GM19351 (cell line): ENCODE measurements at regions not wholly inside any gene's neighbourhood (a gene's known extent, or its start where the extent isn't known, plus 50 kb on each side); places are given as distances from the start of the nearest gene placed in this dataset.
A peak's percentile ranks its signal among the peaks of the same experiment; 100 is the strongest.

ENCODE experiments used
- ATAC-seq: cut with Tn5 transposase; IDR thresholded peaks from one replicate; pipeline ENCODE4 v1.9.1; 2021; ENCODE audit warnings: mild to moderate bottlenecking, moderate library complexity; ENCODE audit not compliant: unreplicated experiment

DNA sequence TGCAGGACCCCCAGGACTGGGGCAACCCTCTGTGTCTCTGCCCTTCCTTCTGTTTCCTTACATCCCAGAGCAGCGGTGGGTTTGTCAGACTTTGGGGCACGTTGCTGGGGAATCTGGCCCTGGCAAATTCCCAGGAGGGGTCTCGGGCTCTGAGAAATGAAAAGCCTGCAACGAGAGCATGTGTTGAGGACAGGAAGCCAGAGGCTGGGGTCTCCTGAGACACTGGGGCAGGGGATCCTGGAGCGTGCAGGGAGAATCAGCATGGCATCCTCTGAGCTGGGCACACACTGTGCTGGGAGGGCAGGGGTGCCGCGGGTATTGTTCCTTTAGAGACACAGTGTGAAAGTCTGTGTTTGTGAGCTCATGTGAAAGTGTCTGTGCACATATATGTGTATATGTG, 279.9 kb upstream of the PPP2R2D start:
- ATAC-seq: no peak

DNA sequence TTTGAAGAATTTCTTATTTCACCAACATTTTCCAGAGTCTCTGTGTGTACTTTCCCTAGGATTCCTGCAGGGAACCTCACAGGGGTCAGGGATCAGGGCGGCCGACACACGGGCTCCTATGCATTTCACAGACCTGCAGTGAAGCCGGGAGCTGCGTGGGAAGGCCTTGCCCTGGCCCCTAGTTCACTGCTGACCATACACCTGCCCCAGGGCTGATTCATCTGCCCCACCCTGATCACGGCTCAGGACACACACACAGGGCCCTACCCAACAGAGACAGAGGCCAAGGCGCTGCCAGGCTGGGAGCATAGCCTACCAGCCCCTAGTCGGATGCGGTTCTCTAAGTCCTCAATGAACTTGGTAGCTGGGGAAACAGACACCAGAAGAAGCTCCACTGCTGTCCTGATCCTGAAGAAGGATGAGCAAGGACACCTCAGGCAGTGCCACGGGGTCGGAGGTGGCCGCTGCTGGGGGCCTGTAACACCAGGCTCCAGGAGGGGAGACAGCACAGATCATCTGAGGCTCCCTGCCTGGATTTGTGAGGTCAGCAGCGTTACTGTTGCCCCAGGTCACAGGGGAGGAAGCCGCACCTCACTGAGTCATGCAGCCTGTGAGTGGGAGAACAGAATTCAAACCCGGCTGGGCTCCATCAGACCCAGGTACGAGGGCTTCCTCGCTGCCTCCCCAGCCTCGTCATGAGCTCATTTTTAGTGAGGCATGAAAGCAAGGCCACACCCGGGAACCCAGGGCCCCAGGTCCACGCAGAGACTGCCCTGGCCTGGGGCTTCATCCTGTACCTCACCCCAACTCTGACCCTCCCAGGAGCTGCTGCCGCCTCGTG, 278.8 kb upstream of the PPP2R2D start:
- ATAC-seq: no peak

DNA sequence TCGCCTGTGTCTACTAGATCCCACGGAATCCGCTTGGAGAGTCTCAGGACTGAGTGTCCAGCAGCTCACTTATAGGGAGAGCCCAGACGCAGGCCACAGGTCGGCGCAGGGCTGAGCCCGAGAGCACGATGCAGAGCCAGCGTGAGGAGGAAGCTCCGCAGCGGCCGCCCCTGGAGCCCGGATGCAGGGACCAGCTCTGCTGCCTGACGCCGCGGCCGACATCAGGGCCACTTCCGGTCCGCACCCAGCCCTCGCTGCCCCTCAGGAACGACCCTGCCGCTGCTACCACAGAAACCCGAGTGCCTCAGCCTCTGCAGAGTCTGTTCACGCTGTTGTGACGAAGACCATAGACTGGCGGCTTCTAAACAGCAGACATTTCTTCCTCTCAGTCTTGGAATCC, 275.8 kb upstream of the PPP2R2D start:
- no peak for ATAC-seq

DNA sequence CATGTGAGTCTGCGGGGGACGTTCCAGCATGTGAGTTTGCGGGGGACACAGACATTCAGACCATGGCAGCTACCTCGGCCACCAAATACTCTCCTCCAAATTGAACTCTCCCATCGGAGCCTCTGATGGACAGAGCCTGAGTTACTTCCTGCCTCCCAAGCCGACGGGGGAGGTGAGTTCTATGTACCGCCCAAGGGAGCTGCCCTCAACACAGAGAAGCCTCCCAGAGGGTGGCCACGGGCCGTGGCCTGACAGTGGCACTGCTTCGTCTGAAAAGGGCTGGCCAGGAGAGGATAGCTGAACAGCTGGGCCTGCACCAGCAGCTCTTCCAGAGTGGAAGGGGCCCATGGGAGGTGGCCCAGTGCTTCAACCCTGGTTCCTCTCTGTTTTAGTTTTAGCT, 274.5 kb upstream of the PPP2R2D start:
- no peak for ATAC-seq

DNA sequence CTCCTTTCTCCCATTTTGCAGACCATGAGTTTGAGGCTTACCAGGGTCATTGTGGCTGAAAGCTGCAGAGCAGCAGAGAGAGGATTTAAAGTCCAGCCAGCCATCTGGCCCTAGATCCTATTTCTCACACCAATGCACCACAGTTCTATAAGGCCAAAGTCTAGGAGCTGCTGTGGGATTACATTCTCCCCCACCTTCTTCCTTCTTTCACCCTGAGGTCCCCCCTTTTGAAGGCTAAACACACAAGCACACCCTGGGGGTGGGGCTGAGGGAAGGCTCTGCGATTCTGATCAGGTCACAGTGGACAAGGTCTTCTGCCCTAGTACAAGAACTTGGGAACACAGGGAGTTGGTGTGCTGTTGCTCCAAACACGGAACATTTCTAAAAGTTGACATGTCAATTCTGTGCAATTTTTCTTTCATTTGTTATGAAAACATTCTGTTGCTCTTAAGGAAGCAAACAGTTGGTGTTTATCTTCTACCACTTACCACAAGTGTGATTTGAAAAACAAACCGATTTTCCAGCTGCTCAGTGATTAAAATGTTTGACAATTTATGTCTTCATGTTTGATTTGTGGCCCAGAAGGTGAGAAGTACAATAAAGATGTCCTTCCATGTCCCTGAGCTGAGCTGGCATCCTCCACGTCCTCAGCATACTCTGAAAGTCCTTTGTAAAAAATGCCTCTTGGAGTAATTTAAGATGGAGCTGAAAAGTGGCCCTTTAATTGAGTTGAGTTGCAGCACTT, 271.6 kb upstream of the PPP2R2D start:
- ATAC-seq: no peak

DNA sequence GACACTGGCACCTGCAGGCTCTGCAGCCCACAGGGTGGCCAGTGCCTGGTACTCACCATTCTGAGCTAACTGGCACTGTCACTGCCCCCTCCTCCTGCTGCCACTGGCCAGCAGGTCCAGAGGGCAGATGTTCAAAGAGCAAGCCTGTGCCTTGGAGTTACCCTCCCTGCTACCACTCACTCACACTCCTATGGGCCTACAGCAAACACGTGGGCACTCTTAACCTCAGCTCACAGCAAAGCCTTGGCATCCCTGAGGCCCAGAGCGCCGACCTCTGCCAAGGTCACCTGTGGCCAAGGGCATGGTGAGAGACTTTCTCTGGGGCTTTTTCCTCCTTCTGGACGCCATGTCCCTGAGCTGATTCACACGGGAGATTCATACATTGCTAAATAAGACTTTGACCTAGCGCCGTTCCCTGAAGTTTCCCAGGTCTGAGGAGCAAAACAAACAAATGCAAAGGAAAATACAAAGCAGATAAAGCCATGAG, 270.0 kb upstream of the PPP2R2D start:
- ATAC-seq: no peak

DNA sequence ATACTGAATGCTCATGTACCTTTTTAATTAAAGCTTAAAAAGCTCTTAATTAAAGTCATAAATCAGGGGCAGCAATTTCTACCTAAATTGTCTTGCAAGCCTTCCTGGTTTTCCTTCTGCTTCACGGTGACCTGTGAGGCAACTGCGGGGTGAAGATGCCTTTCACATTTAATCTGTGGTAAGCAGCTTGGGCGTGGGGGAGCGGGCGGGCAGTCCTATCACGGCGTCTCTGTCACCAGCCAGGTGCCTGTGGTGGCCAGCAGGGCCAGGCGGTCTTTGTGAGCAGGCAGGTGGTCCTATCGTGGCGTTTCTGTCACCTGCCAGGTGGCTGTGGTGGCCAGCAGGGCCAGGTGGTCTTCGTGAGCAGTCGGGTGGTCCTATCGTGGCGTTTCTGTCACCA, 269.2 kb upstream of the PPP2R2D start:
- ATAC-seq: no peak

DNA sequence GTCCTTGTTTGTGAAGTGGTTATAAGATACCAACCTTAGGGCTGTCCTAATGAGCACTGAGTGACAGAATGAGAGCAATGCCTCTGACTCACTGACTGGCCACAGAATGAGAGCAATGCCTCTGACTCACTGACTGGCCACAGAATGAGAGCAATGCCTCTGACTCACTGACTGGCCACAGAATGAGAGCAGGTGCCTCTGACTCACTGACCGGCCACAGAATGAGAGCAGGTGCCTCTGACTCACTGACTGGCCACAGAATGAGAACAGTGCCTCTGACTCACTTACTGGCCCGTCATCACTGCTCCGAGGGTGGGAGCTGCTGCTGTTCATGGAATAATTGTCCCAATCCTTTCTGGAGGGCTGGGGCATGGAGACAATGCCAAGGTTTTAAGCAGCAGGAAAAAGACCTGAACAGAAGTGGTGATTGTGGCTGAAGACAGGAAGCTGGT, 265.2 kb upstream of the PPP2R2D start:
- no peak for ATAC-seq

DNA sequence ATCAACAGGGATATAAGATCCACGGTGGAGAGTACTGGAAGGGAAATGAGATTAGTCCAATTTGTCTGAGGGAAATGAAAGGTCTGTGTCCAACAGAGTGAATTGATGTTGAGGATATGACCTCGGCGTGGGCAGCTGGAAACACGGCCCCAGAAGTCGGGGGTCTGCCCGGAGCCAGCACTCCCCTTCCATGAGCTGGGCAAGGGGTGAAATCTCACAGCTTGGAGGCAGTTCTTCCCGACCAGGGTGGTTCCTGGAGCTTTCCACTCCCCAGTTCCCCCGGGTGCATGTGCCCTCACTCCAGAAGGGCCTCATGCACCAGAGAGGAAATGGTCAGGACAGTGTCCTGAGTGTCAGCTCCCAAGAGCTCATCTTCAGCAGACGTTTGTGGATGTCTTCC, 264.7 kb upstream of the PPP2R2D start:
- ATAC-seq: no peak

DNA sequence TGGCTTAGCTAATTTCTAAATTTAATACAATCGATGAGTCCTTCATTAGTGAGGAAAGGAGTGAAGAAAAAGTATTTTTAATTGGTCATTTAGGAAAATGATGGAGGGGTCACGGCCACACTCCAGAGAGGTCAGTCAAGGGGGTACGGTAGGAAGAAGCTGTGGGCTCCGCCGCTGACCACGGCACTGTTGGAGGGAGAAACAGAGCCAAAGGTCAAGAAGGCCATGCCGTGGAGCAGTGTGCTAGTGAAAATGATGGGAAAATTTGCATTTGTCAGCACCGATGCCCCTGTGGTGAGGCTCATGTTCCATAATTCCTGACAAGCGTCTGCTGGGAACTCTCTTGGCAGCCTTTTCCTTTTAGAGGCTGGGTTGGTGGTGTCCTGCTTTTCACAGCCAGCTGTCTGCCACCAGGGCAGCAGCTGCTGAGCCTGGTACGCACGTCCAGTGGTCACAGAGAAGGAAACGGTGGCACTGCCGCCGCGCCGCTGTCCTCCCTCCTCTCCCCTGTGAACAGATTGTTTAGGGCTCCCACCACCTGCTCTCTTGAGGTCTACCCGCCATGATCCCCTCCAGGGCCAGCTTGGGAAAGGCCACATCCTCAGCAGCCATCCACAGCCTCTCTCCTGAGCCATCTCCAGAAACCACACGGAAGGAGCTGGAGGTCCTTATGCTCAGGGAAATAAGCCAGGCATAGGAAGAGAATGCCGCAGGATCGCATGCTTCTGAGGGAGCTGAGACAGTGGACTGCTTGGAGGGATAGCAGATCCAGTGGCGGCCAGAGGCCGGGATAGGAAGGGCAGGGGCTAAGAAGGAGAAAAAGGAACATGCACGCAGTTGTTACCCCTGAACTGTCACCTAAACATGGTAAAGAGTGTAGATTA, 263.7 kb upstream of the PPP2R2D start:
- no peak for ATAC-seq

DNA sequence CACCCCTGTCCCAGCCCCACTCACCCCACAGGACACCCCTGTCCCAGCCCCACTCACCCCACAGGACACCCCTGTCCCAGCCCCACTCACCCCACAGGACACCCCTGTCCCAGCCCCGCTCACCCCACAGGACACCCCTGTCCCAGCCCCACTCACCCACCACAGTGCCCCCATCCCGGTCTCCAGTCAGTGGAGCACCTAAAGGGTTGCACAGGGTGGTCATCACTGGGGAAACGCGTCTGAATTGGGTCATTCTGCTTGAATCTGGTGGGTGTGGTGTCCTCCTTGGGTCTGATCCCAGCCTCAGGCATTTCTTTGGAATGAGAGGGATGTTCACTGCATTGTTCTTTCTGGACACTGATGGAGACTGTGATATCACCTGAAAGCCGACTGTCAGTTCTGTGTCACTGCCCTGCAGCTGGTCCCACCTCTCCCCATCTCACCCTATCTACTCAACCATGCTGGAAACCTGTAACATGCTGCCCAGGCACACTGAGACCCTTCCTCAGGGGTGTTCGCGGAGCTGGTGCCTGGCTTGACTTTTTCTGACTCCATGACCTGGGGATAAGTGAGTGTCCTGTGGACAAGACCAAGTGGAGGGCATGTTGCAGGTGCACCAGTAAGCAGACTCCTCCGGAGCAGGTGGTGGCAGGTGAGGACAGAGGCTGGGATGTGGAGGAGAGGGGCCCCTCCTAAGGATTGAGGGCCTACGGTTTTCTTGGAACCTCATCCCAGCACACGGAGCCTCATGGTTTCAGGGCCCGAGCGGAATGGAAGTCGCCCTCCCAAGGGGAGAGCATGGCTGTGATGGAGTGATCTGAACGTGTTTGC, 262.5 kb upstream of the PPP2R2D start:
- ATAC-seq: no peak

DNA sequence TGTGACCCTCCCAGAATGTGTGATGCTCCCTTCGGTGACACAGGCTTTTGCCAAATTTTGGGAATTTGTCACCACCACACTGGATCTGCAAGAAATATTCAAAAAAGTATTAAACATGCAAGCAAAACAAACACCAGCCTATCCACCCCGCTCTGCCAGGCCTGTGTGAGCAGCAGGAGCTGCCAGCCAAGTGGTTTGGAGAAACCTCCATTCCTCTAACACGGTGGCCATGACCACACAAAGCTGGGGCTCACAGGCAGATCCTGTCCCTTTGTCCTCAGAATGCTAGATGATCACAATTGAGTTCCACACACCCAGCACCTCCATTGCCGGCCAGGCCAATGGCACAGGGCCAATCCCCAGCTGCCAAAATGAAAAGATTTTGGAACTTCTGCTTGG, 261.9 kb upstream of the PPP2R2D start:
- no peak for ATAC-seq

DNA sequence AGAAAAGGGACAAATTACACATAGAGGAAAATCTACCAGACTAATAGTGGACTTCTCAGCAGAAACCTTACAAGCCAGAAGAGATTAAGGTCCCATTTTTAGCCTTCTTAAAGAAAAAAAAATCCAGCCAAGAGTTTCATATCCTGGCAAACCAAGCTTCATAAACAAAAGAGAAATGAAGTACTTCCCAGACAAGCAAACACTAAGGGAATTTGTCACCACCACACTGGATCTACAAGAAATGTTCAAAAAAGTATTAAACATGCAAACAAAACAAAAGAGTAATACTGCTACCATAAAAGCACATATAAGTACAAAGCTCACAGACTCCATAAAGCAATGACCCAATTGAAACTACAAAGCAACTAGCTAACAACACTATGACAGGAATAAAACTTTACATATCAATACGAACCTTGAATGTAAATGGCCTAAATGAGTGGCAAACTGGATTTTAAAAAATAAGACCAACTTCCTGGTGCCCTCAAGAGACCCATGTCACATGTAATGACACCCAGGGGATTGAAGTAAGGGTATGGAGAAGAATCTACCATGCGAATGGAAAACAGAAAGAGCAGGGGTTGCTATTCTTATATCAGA, 260.7 kb upstream of the PPP2R2D start:
- no peak for ATAC-seq

DNA sequence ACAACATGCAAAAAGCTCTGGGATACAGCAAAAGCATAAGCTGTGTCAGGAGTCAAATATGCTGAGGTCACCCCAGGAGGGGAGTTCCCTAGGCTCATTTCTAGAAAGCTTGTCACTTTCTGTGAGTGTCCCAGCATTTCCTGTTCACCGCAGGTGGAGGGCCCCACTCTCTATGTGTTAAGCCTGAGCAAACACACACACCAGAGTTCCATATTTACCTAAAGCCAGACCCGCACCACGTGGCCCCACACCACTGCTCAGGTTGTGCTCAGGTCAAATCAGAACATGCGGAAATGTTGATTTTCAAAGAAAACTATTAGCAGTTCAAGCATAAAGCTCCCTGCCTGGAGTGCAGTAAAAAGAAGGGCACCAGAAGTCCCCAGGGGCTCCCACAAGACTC, 259.6 kb upstream of the PPP2R2D start:
- ATAC-seq: peak; percentile 99

DNA sequence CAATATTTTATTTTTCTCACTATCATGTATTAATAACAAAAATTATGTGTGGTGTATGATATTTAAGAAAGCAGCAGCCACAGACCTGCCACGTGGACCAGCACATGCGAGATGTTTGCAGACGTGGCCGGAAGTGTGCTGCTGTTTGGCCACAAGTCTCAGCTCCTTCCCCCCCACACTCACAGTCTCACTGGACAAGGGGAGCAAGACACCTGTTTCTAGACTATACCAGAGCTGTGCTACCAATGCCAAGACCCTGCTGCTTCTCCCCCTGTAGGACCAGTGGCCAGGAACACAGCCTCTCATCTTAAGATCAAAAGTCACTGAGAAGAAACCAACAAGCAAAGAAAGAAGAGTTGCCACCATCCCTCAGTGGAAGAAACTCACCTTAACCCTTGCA, 258.9 kb upstream of the PPP2R2D start:
- ATAC-seq: no peak

DNA sequence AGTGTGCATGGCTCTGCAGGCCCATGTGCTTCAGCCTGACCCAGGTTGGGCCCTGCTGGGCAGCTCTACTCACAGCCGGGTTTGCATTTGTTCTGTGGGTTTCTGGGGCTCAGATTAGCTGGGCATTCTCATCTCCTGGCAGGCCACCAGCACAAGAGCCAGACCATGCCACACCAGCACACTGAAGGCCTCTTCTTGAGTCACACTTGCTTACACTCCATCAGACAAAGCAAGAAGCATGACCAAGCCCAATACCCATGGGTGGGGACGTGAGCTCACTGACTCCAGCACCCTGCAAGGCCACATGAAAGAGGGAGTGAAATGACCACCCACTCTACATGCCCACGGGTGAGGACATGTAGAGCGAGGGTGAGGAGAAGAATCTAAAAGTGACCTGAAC, 257.8 kb upstream of the PPP2R2D start:
- no peak for ATAC-seq

DNA sequence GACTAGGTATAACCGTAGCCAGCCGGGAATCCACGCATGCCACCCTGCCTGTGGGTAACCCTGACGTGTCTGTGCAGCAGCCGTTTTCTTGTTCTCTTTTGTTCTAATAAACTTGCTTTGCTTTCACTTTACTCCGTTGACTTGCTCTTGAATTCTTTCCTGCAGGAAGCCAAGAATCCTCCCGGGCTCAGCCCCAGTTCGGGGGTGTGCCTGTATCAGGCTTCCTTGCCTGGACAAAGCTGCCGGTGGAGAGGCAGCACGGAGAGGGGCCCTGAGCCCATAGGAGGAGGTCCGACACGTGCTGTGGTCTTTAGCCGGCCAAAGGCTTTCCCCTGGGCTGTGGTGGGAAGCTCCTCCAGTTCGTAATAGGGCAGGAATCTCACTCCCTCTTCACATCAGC, 256.5 kb upstream of the PPP2R2D start:
- no peak for ATAC-seq

DNA sequence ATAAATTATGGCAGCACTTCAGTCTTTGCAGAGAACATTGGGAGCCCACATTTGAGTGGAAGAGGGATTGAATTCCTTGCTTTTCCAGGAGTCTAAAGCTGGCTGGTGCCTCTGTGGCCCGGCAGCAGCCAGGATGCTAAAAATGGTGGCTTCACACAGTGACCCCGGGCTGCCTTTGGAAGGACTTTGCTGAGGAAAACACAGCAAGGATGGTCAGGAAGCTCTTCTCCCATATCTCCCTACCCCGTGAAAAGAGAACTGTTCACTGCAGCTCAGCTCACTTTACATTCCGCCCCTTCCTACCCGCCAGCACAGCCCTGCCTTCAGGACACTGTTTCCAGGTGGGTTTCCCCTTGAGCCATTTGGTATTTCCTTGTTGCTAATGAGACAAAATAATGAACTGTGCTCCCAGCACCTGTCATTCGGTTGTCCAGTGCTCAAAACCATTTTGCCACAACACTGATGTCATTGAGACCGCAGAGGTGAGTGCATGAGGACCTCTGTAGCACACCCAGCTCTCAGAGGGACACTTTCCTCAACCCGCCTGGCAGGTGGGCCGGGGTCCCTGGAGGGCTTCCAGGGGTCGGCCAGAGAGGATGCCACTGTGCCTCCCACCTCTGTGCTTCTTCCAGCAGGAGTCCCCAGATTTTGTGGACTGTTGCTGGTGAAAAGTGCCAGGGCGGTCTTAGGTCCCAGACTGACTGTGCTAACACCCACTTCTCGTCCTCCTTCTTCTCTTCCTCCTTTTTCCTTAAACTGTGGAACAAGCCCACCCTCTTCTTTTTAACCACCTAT, 255.7 kb upstream of the PPP2R2D start:
- ATAC-seq: no peak

DNA sequence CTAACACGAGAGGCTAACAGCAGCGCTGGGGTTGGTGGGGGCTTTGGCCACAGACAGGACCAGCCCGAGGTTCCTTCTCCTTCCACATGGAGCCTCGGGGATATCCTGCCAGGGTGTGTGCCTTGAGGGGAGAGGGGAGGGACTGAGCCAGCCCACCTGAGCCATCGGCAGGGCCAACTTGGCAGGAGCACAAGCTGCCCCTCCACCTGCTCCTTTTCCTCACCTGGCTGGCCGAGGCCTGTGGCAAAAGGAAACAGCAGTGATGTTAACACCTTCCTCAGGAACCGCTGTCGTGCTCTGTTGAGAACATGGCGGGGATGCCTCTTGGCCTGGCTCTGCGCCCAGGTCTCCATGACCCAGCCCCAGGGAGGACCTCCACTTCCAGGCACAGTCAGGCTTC, 255.1 kb upstream of the PPP2R2D start:
- no peak for ATAC-seq
